HEK293T (cell line): ENCODE measurements at regions not wholly inside any gene's neighbourhood (a gene's known extent, or its start where the extent isn't known, plus 50 kb on each side); places are given as distances from the start of the nearest gene placed in this dataset.

Source experiments
- CTCF ChIA-PET: fragments of 350-600 bp; formaldehyde crosslinking; extraction: SDS; loops from one replicate; lab custom pipeline; 2021; ENCODE audit warnings: antibody characterized with exemption, inconsistent platforms; lab: Yijun Ruan, JAX
- POLR2A ChIA-PET: fragments of 350-600 bp; formaldehyde crosslinking; extraction: SDS; loops from one replicate; lab custom pipeline; 2020; ENCODE audit warnings: antibody characterized with exemption, inconsistent platforms; lab: Yijun Ruan, JAX
- DNase-seq: peaks from one replicate; pipeline ENCODE4 v3.0.0; 2012; ENCODE audit warnings: mixed read lengths; ENCODE audit errors: extremely low spot score
- ARNT ChIP-seq: fragments of 450-650 bp; IDR thresholded peaks from 2 replicates; pipeline ENCODE4 v1.6.1; 2017; ENCODE audit warnings: mild to moderate bottlenecking
- BHLHE40 ChIP-seq: fragments of 450-650 bp; IDR thresholded peaks from 2 replicates; pipeline ENCODE4 v1.6.1; 2016; ENCODE audit warnings: mild to moderate bottlenecking, moderate library complexity, borderline replicate concordance
- CTBP1 ChIP-seq: fragments of 450-650 bp; IDR thresholded peaks from 2 replicates; pipeline ENCODE4 v1.6.1; 2016; ENCODE audit warnings: borderline replicate concordance
- ELF4 ChIP-seq: fragments of 450-650 bp; IDR thresholded peaks from 2 replicates; pipeline ENCODE4 v1.6.1; 2017; ENCODE audit warnings: antibody characterized with exemption
- FOXA1 ChIP-seq: fragments of 450-650 bp; IDR thresholded peaks from 2 replicates; pipeline ENCODE4 v1.6.1; 2016; ENCODE audit warnings: mild to moderate bottlenecking
- FOXK2 ChIP-seq: fragments of 450-650 bp; IDR thresholded peaks from 2 replicates; pipeline ENCODE4 v1.6.1; 2016; ENCODE audit warnings: mild to moderate bottlenecking
- FOXM1 ChIP-seq: fragments of 450-650 bp; IDR thresholded peaks from 2 replicates; pipeline ENCODE4 v1.6.1; 2017; ENCODE audit warnings: mild to moderate bottlenecking, borderline replicate concordance
- HDGF ChIP-seq: fragments of 450-650 bp; IDR thresholded peaks from 2 replicates; pipeline ENCODE4 v1.6.1; 2017; ENCODE audit warnings: antibody characterized with exemption, borderline replicate concordance
- L3MBTL2 ChIP-seq: fragments of 450-650 bp; conservative IDR thresholded peaks from 2 replicates; pipeline ENCODE4 v1.6.1; 2016; ENCODE audit warnings: mild to moderate bottlenecking
- LEF1 ChIP-seq: fragments of 450-650 bp; IDR thresholded peaks from 2 replicates; pipeline ENCODE4 v1.6.1; 2017; ENCODE audit warnings: mild to moderate bottlenecking, borderline replicate concordance
- NFRKB ChIP-seq: fragments of 450-650 bp; IDR thresholded peaks from 2 replicates; pipeline ENCODE4 v1.6.1; 2016; ENCODE audit warnings: mild to moderate bottlenecking, moderate library complexity
- PKNOX1 ChIP-seq: fragments of 450-650 bp; IDR thresholded peaks from 2 replicates; pipeline ENCODE4 v1.6.1; 2016
- SP1 ChIP-seq: fragments of 450-650 bp; IDR thresholded peaks from 2 replicates; pipeline ENCODE4 v1.6.1; 2017
- SUZ12 ChIP-seq: fragments of 450-650 bp; IDR thresholded peaks from 2 replicates; pipeline ENCODE4 v1.6.1; 2016; ENCODE audit warnings: mild to moderate bottlenecking
- TARDBP ChIP-seq: fragments of 450-650 bp; IDR thresholded peaks from 2 replicates; pipeline ENCODE4 v1.6.1; 2016
- ZNF384 ChIP-seq: fragments of 450-650 bp; IDR thresholded peaks from 2 replicates; pipeline ENCODE4 v1.6.1; 2016

- ChIA-PET POLR2A (no interaction called here), CTCF (no interaction called here)
- no peak for DNase-seq
- no peak for TF ChIP-seq FOXA1
- TF ChIP-seq ZNF384, result no peak
- TF ChIP-seq SP1, result no peak
- no peak for TF ChIP-seq FOXK2
- no peak for TF ChIP-seq ELF4
- TF ChIP-seq BHLHE40, result no peak
These were observed 225.0 kb upstream of the ACVR2A start for GRCh38 chr2:147619808-147620207.

- TF ChIP-seq ARNT, result no peak
- no peak for TF ChIP-seq SUZ12
- no peak for TF ChIP-seq CTBP1
- TF ChIP-seq BHLHE40, result no peak
- no peak for TF ChIP-seq LEF1
- no peak for TF ChIP-seq FOXK2
- no peak for TF ChIP-seq FOXA1
- no peak for TF ChIP-seq ELF4
- no peak for TF ChIP-seq L3MBTL2
- TF ChIP-seq HDGF, result no peak
- TF ChIP-seq TARDBP, result no peak
- TF ChIP-seq PKNOX1, result no peak
- no peak for TF ChIP-seq FOXM1
- TF ChIP-seq SP1, result no peak
- TF ChIP-seq NFRKB, result no peak
- TF ChIP-seq ZNF384, result no peak
- no peak for DNase-seq
- POLR2A ChIA-PET, result no interaction called here
- CTCF ChIA-PET, result no interaction called here
These were observed 229.1 kb upstream of the ACVR2A start for GRCh38 chr2:147615726-147616125.

- CTCF ChIA-PET, result no interaction called here
- TF ChIP-seq TARDBP (no peak), LEF1 (no peak), SUZ12 (no peak), SP1 (no peak), ELF4 (no peak), ARNT (no peak), HDGF (no peak), FOXK2 (no peak), FOXA1 (no peak), ZNF384 (no peak)
- POLR2A ChIA-PET, result no interaction called here
- no peak for DNase-seq
These were observed 229.8 kb upstream of the ACVR2A start for GRCh38 chr2:147614979-147615470.

GRCh38 chr2:147614471-147614870, 230.4 kb upstream of the ACVR2A start:
- TF ChIP-seq CTBP1, result no peak
- TF ChIP-seq L3MBTL2, result no peak
- no peak for TF ChIP-seq ELF4
- no peak for TF ChIP-seq LEF1
- TF ChIP-seq ZNF384, result no peak
- no peak for TF ChIP-seq FOXK2
- TF ChIP-seq FOXA1, result no peak
- TF ChIP-seq NFRKB, result no peak
- no peak for TF ChIP-seq SUZ12
- no peak for TF ChIP-seq FOXM1
- TF ChIP-seq HDGF, result no peak
- CTCF ChIA-PET, result no interaction called here
- no peak for DNase-seq
- POLR2A ChIA-PET, result no interaction called here

- DNase-seq, result no peak
- TF ChIP-seq HDGF (no peak), SUZ12 (no peak), TARDBP (no peak), FOXM1 (no peak), NFRKB (no peak), LEF1 (no peak), BHLHE40 (no peak), ELF4 (no peak), L3MBTL2 (no peak)
- CTCF ChIA-PET, result no interaction called here
- POLR2A ChIA-PET, result no interaction called here
These were observed 234.3 kb upstream of the ACVR2A start for GRCh38 chr2:147610496-147611040.

- TF ChIP-seq L3MBTL2, result no peak
- no peak for DNase-seq
- ChIA-PET POLR2A (no interaction called here), CTCF (no interaction called here)
These were observed 235.5 kb upstream of the ACVR2A start for GRCh38 chr2:147609301-147609700.

- CTCF ChIA-PET, result no interaction called here
- no peak for TF ChIP-seq SP1
- no peak for TF ChIP-seq NFRKB
- no peak for TF ChIP-seq ARNT
- no peak for TF ChIP-seq FOXM1
- TF ChIP-seq FOXA1, result no peak
- no peak for TF ChIP-seq ELF4
- no peak for TF ChIP-seq TARDBP
- no peak for TF ChIP-seq PKNOX1
- TF ChIP-seq L3MBTL2, result no peak
- TF ChIP-seq ZNF384, result no peak
- TF ChIP-seq FOXK2, result no peak
- TF ChIP-seq BHLHE40, result no peak
- no peak for TF ChIP-seq LEF1
- TF ChIP-seq HDGF, result no peak
- TF ChIP-seq CTBP1, result no peak
- TF ChIP-seq SUZ12, result no peak
- no peak for DNase-seq
- POLR2A ChIA-PET, result no interaction called here
These were observed 237.4 kb upstream of the ACVR2A start for GRCh38 chr2:147607379-147607778.
